Muscle of leg (tissue), 3 donors: ENCODE measurements at regions not wholly inside any gene's neighbourhood (a gene's known extent, or its start where the extent isn't known, plus 50 kb on each side); places are given as distances from the start of the nearest gene placed in this dataset.

ENCODE experiments used
- DNase-seq: peaks from one replicate; pipeline ENCODE4 v3.0.0; 2013
- H3K27ac ChIP-seq: one replicate; pipeline ENCODE4 v1.5.1; 2013; ENCODE audit warnings: mild to moderate bottlenecking, low read length, control low read depth
- H3K27me3 ChIP-seq: one replicate; pipeline ENCODE4 v1.6.1; 2013; ENCODE audit warnings: low read length; ENCODE audit not compliant: control insufficient read depth, insufficient read depth
- H3K36me3 ChIP-seq: one replicate; pipeline ENCODE4 v1.6.1; 2013; ENCODE audit warnings: low read length; ENCODE audit not compliant: control insufficient read depth, insufficient read depth
- H3K4me1 ChIP-seq: one replicate; pipeline ENCODE4 v1.6.1; 2013; ENCODE audit warnings: low read length; ENCODE audit not compliant: control insufficient read depth, insufficient read depth
- H3K4me3 ChIP-seq: one replicate; pipeline ENCODE4 v1.5.1; 2013; ENCODE audit warnings: low read length, control low read depth
- H3K9me3 ChIP-seq: replicated peaks from 2 replicates; pipeline ENCODE4 v1.6.1; 2013; ENCODE audit warnings: low read depth, low read length; ENCODE audit not compliant: control insufficient read depth
- WGBS: methylation state at CpG from one replicate; pipeline ENCODE4 v1.1.5; 2013; ENCODE audit warnings: missing lambda C conversion rate; ENCODE audit not compliant: insufficient coverage; 5-methylcytosine and 5-hydroxymethylcytosine counted together

DNA sequence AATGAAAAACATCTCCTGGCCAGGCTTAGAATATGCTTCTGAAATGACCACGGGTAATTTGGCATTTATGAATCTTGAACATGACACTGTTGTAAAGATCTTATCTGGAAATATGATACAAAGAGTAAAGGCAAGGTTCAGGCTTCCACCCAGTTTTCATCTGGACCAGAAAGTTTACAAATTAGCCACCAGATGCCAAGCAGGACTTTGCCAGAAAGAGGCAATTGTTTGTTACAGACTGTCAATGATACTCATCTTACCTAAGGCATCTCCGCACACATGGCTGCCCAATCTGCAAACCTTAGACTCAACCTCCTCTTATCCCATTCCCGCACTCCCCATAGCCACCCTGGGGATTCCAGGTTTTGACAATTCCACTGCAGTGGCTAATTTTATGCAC, 795.3 kb downstream of the TYW1 start:
- H3K9me3 ChIP-seq, result no peaks in the 10 kb centered on the region
- H3K27me3 ChIP-seq, result peaks cover 17% of the 10 kb centered on the region
- peaks cover 7% of the 10 kb centered on the region for H3K4me1 ChIP-seq
- no peak for DNase-seq
- no peaks in the 10 kb centered on the region for H3K36me3 ChIP-seq
- H3K4me3 ChIP-seq, result no peak overlapping the region
- 93% methylated on average over 2 of the region's 3 CpGs for WGBS
- no peak overlapping the region for H3K27ac ChIP-seq

DNA sequence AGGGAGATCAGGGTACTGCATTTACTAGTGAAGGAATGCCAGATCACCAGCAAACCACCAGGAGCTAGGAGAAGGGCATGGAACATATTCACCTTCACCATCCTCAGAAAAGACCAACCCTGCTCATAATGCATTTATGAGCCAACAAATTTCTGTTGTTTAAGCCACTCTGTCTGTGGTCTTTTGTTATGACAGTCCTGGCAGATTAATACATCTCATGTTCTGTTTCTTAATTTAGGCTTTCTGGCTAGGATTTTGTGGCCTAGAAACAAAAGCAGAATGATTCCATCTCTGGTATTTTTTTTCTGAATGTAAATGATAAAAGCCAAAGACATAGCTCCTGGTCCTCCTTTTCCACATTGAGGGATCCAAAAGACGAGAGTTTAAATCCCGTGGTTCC, 797.9 kb downstream of the TYW1 start:
- H3K27me3 ChIP-seq, result peaks cover 11% of the 10 kb centered on the region
- no peak overlapping the region for H3K4me3 ChIP-seq
- WGBS, result no CpG with 5 or more reads among the region's 2 CpGs
- H3K4me1 ChIP-seq, result no peaks in the 10 kb centered on the region
- H3K9me3 ChIP-seq, result no peaks in the 10 kb centered on the region
- no peaks in the 10 kb centered on the region for H3K36me3 ChIP-seq
- DNase-seq, result no peak
- no peak overlapping the region for H3K27ac ChIP-seq

DNA sequence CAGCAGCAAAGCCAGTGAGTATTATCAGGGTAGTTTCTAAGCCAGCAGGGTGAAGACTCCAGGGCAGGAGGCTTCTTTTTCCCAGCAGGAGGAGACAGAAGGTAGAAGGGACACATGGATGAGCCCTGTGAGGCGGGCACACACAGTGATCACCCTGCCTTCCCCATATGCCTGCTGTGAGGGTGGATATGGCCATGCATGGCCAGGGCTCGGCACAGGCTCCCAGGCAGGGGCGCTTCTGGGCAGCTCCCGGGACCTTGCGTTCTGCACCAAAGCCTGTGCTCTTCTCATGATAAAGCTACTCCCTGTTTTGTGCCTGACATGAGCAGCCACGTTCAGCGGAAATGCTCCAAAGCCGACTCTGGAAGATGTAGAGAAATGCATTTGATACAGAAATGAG, 807.2 kb downstream of the TYW1 start:
- Histone ChIP-seq H3K9me3 (no peaks in the 10 kb centered on the region), H3K4me1 (peaks cover 4% of the 10 kb centered on the region), H3K36me3 (no peaks in the 10 kb centered on the region), H3K4me3 (no peak overlapping the region), H3K27me3 (peaks cover 10% of the 10 kb centered on the region), H3K27ac (no peak overlapping the region)
- 100% methylated on average over 2 of the region's 8 CpGs for WGBS
- DNase-seq, result no peak

DNA sequence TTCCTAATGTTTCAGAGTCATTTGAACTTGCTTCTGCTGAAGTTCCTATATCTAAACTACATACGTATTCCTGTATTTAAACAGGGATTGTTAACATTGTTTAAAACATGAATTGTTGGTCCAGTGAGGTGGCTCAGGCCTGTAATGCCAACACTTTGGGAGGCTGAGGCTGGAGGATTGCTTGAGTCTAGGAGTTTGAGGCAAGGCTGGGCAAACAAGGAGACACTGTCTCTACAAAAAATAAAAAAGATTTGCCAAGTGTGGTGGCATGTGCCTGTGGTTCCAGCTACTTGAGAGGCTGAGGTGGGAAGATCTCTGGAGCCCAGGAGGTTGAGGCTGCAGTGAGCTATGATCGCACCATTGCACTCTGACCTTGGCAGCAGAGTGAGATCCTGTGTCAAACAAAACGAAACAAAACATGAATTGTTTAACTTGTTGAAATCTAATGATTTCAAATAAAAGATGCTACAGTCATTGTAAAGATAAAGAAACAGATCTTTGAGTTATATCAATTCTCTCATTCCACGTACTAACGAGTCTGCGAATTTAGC, 809.4 kb downstream of the TYW1 start:
- Histone ChIP-seq H3K27ac (no peak overlapping the region), H3K9me3 (no peaks in the 10 kb centered on the region), H3K27me3 (peaks cover 10% of the 10 kb centered on the region), H3K4me3 (no peak overlapping the region), H3K4me1 (peaks cover 4% of the 10 kb centered on the region), H3K36me3 (no peaks in the 10 kb centered on the region)
- DNase-seq, result no peak
- 100% methylated on average over 1 of the region's 6 CpGs for WGBS

DNA sequence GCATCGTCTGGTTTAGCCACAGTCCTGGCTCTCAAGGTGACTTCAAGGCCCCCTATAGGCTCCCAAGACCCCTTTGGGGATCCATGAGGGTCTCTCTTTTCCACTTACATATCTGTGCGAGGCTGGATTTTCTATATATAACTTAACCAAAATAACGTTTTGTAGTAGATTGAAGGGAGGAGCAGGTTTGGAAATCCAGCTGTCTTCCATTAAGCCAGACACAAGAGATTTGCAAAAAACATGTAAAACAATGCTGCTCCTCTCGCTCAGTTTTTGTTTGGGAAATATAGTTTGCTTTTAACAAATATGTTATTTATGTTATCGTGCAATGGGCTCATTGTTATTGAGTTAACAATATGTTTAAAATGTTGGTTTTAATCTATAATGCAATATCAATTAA, 811.2 kb downstream of the TYW1 start:
- DNase-seq, result peak; percentile 73
- no CpG with 5 or more reads among the region's 5 CpGs for WGBS
- Histone ChIP-seq H3K9me3 (no peaks in the 10 kb centered on the region), H3K27ac (no peak overlapping the region), H3K36me3 (no peaks in the 10 kb centered on the region), H3K4me1 (peaks cover 4% of the 10 kb centered on the region), H3K27me3 (peaks cover 8% of the 10 kb centered on the region), H3K4me3 (no peak overlapping the region)

DNA sequence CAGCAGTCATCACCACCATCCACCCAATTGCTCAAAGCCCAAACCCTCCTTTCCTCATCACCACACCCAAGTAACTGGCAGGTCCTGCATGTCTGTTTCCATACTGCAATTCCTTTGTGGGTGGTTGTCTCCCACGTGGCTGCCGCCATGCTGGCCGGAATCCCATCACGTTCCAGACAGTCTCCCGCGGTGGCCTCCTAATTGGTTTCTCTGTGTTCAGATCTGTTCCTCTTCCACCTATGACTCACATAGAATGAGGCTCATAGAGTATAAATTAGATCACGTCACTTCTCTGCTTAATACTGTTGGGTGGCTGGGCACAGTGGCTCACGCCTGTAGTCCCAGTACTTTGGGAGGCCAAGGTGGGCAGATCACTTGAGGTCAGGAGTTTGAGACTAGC, 813.0 kb downstream of the TYW1 start:
- H3K36me3 ChIP-seq, result no peaks in the 10 kb centered on the region
- H3K4me1 ChIP-seq, result peaks cover 4% of the 10 kb centered on the region
- no peaks in the 10 kb centered on the region for H3K9me3 ChIP-seq
- no peak for DNase-seq
- WGBS, result 83% methylated on average over 3 of the region's 8 CpGs
- no peak overlapping the region for H3K4me3 ChIP-seq
- H3K27me3 ChIP-seq, result no peaks in the 10 kb centered on the region
- no peak overlapping the region for H3K27ac ChIP-seq

DNA sequence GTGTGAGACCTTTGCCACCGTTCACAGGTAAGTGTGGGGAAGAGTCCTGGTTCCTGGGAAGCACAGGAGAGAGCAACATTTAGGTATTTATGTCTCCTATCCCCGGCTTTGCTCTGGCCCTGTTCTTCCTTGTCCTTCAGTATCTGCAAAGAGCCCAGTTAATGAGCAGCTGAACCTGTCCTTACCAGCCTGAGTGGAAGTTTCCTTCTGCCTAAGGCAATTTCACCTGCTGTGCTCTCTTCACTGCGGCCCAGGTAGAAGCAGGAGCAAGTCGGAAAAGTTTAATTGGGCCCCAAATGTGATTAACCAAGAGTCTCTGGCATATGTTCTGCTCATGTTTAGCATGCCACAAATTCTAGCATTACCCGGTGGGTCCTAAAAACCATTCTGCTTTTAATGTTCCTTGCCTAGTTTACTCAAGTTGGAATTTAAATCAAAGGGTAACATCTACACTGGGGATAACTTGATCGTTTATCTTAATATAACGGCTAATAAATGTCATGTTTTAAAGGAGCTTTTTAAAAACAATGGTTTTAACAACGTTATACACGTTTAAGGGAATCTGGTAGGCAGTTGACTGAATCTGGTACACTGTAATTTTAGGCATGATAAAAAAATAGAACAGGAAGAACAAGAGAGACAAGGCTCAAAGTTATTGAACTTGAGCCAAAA, 817.1 kb downstream of the TYW1 start:
- Histone ChIP-seq H3K4me3 (no peak overlapping the region), H3K4me1 (no peaks in the 10 kb centered on the region), H3K9me3 (peaks cover 4% of the 10 kb centered on the region), H3K36me3 (no peaks in the 10 kb centered on the region), H3K27ac (no peak overlapping the region), H3K27me3 (no peaks in the 10 kb centered on the region)
- DNase-seq, result no peak
- 47% methylated on average over 4 of the region's 9 CpGs for WGBS

DNA sequence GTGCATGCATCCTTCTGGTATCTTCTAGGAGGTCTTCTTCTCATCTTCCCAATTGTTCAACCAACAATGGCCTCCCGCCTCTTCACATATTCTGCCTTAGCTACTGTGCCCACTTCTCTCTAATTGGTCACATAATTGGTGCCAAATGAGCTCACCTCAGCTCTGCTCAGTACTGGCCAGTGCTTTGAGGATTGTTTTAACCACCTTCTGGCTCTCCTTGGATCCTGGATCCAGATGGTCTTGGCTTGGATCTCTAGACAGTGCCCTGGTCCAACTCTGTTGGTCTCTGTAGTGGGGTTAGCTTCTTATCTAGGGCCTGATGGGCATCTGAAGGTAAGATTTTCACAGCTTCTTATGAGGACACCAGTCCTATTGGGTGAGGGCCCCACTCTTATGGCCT, 820.8 kb downstream of the TYW1 start:
- Histone ChIP-seq H3K27me3 (no peaks in the 10 kb centered on the region), H3K9me3 (peaks cover 4% of the 10 kb centered on the region), H3K4me3 (no peak overlapping the region), H3K36me3 (no peaks in the 10 kb centered on the region), H3K4me1 (no peaks in the 10 kb centered on the region), H3K27ac (no peak overlapping the region)
- 100% methylated on average over 1 of the region's 1 CpG for WGBS
- no peak for DNase-seq

DNA sequence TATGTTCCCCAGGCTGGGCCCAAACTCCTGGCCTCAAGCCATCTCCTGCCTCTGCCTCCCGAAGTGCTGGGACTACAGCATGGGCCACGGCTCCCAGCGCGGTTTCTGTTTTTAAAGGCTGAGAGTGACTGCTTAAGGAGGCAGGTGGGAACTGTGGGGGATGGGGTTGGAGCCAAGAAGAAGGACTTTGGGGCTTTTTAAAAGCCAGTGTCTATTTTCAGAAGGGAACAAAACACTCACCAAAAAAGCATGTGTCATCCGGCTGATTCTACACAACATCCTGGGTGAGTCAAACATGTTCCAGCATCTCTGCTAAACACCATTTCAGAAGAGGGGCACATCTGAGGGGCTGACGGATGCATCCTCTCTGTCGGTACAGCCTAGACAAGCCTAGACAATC, 824.5 kb downstream of the TYW1 start:
- H3K9me3 ChIP-seq, result peaks cover 3% of the 10 kb centered on the region
- WGBS, result 83% methylated on average over 1 of the region's 7 CpGs
- H3K4me1 ChIP-seq, result no peaks in the 10 kb centered on the region
- H3K4me3 ChIP-seq, result no peak overlapping the region
- no peak overlapping the region for H3K27ac ChIP-seq
- H3K36me3 ChIP-seq, result no peaks in the 10 kb centered on the region
- no peaks in the 10 kb centered on the region for H3K27me3 ChIP-seq
- DNase-seq, result peak; percentile 5

DNA sequence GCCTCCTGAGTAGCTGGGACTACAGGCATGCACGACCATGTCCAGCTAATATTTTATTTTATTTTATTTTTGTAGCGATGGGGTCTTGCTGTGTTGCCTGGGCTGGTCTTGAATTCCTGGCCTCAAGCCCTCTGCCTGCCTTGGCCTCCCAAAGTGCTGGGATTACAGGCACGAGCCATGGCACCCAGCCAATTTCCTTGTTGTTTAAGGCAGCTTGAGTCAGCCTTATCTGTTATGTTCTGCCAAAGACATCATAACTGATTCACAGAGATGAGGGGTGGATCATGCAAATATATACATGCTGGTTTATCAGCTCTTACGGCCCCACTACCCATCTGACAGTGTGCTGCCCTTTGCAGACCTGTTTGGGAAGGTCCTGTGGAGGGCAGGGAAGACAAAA, 826.7 kb downstream of the TYW1 start:
- Histone ChIP-seq H3K27me3 (no peaks in the 10 kb centered on the region), H3K4me1 (no peaks in the 10 kb centered on the region), H3K9me3 (no peaks in the 10 kb centered on the region), H3K4me3 (no peak overlapping the region), H3K36me3 (no peaks in the 10 kb centered on the region), H3K27ac (no peak overlapping the region)
- WGBS, result 17% methylated on average over 1 of the region's 4 CpGs
- no peak for DNase-seq

DNA sequence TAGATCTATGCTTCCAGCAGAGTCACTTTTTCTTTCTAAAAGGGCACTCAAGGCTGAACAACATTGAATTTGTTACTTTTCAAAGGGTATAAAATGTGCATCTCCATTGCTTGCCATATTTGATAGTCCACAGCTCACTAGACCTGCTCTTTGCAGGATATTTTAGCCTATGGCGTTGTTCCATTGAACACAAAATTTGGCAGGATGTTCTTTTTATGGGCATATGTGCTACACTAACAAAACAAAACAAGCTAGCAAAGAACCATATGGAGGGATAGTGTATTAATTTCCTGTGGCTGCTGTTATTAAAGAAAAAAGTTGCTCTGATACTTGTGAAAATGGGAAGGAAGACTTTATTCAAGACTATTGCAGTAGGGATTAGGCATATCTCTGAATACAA, 828.7 kb downstream of the TYW1 start:
- Histone ChIP-seq H3K4me1 (no peaks in the 10 kb centered on the region), H3K27me3 (no peaks in the 10 kb centered on the region), H3K4me3 (no peak overlapping the region), H3K36me3 (no peaks in the 10 kb centered on the region), H3K27ac (no peak overlapping the region), H3K9me3 (no peaks in the 10 kb centered on the region)
- no peak for DNase-seq
- no CpG with 5 or more reads among the region's 1 CpG for WGBS
